T-helper 1 cell treated with Interleukin-12 subunit alpha and Interleukin-12 subunit beta and Interleukin-4 antibody, amounts not matched to agents 30 μg/mL and 1 μg/mL, for 36 hours (primary cell): ENCODE measurements at regions not wholly inside any gene's neighbourhood (a gene's known extent, or its start where the extent isn't known, plus 50 kb on each side); places are given as distances from the start of the nearest gene placed in this dataset.

Experiments
- H3K27ac Mint-ChIP-seq: one replicate; pipeline ENCODE4 v1.8.0; 2021; ENCODE audit warnings: mild to moderate bottlenecking, mixed read lengths
- H3K27me3 Mint-ChIP-seq: one replicate; pipeline ENCODE4 v1.8.0; 2021; ENCODE audit warnings: low read depth, mixed read lengths
- H3K36me3 Mint-ChIP-seq: one replicate; pipeline ENCODE4 v1.8.0; 2021; ENCODE audit warnings: low read depth, mixed read lengths
- H3K4me1 Mint-ChIP-seq: one replicate; pipeline ENCODE4 v1.8.0; 2021; ENCODE audit warnings: low read depth, mixed read lengths
- H3K4me3 Mint-ChIP-seq: one replicate; pipeline ENCODE4 v1.8.0; 2021; ENCODE audit warnings: mild to moderate bottlenecking, moderate library complexity, mixed read lengths
- H3K9me3 Mint-ChIP-seq: one replicate; pipeline ENCODE4 v1.8.0; 2021; ENCODE audit warnings: mixed read lengths

DNA sequence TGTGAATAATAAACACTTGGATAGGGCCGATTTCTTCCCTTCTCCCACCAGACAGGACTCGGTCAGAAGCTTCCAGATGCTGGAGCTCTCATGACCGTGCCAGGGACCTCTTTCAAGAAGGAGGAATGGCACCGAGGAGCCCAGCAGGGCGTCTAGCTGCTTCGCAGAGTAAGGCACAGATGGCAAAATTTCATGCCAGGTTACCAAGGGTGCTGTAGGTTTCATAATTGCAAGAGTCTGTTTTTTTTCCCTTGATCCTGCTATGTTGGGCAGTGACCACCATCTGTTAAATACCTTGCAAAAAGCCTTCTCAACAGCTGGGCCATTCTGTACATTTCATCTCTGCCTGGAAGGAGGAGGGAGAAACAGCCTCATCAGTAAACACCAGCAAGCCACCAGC, 111.8 kb downstream of the EDN3 start:
- Mint-ChIP-seq H3K36me3 (no peaks in the 10 kb centered on the region), H3K4me1 (no peaks in the 10 kb centered on the region), H3K4me3 (no peak overlapping the region), H3K9me3 (no peaks in the 10 kb centered on the region), H3K27ac (no peak overlapping the region), H3K27me3 (no peaks in the 10 kb centered on the region)

DNA sequence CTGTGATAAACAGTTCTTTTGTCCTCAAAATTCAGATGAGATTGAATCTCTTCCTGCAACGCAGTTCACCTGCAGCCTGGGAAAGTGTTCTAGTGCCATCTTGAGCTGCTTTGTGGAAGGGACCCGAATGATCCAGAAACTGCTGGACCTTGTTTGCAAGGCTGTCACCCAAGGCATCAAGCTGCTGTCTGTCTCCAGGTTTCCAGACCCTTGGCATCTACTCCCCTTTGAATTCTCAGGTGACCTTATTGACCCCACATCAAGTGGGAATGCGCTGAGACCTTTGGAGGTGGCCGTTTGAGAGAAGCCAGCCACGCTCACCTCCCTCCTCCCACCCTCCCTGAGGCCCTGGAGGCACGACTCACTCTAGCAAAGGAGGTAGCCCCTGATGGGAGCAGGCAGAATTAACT, 112.5 kb downstream of the EDN3 start:
- H3K27ac Mint-ChIP-seq = no peak overlapping the region
- no peak overlapping the region for H3K4me3 Mint-ChIP-seq
- H3K27me3 Mint-ChIP-seq = peaks cover 5% of the 10 kb centered on the region
- no peaks in the 10 kb centered on the region for H3K9me3 Mint-ChIP-seq
- no peaks in the 10 kb centered on the region for H3K4me1 Mint-ChIP-seq
- no peaks in the 10 kb centered on the region for H3K36me3 Mint-ChIP-seq

DNA sequence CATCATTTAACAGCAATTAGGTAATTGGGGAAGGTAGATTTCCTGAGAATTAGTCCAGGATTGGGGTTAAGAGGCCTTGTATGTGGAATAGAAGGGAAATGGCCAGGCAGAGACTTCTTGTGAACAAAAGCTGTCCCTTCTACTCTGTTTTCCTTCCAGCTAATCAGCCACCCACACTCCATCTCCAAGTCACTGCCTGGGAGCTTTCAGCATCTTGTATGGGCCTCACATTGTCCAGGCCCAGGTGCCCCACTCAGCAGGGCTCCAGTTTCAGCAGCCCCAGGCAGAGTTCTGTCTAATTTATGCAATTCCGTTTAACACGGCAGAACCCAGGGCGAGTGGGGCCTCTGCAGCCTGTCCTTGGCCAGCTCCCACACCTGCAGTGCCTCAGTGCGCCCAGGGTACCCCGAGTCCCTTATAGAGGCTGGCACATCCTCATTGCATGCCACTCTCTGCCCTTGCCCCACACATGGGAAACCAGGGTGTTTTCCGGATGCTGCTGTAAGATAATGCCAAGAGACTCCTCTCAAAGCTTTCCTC, 113.0 kb downstream of the EDN3 start:
- H3K9me3 Mint-ChIP-seq = no peaks in the 10 kb centered on the region
- H3K4me1 Mint-ChIP-seq = no peaks in the 10 kb centered on the region
- H3K36me3 Mint-ChIP-seq = no peaks in the 10 kb centered on the region
- H3K27ac Mint-ChIP-seq = no peak overlapping the region
- peaks cover 5% of the 10 kb centered on the region for H3K27me3 Mint-ChIP-seq
- no peak overlapping the region for H3K4me3 Mint-ChIP-seq

DNA sequence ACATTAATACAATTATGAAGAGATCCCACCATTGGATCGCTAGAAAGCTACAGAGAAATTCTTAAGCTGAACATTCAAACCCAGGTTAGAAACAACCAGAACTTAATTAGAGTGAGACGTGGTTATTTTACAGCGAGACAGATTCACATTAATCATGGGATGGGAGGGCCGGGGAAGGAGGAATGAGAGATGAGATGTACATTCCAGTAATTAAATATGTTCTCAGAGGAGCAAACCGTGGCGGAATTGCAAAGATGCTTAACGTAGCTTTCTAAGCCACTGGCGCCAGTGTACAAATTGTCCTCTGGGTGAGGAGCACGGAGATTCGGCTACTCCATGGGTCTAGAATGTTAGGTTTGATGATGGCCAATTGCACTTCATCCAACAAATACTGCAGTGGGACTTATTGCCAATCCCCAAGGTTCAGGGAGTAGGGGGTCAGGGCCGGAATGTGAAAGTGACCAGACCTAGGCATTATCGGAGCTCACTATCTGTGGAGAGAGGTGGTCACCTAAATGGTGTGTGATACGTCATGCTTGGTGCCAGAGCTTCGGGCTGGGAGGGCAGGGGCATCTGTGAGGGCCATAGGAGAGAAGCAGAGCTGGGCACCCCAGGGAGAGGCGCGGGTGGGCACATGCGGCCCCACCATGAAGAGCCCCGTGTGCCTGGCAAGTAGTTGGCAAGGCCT, 114.7 kb downstream of the EDN3 start:
- Mint-ChIP-seq H3K27ac (no peak overlapping the region), H3K27me3 (peaks cover 5% of the 10 kb centered on the region), H3K4me1 (no peaks in the 10 kb centered on the region), H3K36me3 (no peaks in the 10 kb centered on the region), H3K9me3 (no peaks in the 10 kb centered on the region), H3K4me3 (no peak overlapping the region)

DNA sequence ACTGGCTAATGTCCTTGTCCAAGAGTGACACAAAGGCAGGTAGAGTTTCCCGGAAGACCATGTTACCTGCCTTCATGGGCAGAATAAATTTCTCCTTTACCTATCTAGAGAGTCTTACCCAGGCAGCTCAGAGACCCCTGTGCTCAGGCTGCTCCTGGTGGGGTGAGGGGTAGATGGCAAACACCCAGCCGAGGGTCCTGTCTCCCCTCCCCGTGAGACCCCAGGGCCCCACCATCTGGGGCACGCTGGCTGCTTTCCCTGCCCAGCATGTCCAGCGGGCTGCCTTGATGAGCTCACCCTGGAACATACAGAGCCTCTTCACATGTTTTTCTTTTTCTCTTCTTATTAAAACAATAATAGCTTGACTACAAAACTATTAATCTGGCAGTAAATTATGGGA, 116.5 kb downstream of the EDN3 start:
- Mint-ChIP-seq H3K4me1 (no peaks in the 10 kb centered on the region), H3K27me3 (peaks cover 5% of the 10 kb centered on the region), H3K4me3 (no peak overlapping the region)

DNA sequence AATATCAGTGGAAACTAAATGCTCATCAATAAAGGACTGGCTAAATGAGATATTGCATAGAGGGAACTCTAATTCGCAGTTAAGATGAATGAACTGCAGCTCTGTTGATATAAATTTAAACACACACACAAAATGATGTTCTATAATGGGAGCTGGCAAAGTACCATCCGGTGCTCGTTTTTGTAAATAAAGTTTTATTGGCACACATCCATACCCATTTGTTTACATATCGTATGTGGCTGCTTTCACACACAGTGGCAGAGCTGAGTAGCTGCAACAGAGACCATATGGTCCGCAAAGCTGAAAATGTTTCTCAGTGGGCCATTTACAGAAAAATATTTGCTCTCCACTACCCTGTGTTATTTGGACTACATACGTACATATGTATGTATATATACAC, 120.7 kb downstream of the EDN3 start:
- peaks cover 5% of the 10 kb centered on the region for H3K27me3 Mint-ChIP-seq
- H3K4me3 Mint-ChIP-seq = no peak overlapping the region
- H3K27ac Mint-ChIP-seq = no peak overlapping the region
- H3K36me3 Mint-ChIP-seq = no peaks in the 10 kb centered on the region
- no peaks in the 10 kb centered on the region for H3K4me1 Mint-ChIP-seq
- H3K9me3 Mint-ChIP-seq = no peaks in the 10 kb centered on the region

More for the DNA sequence above, 116.5 kb downstream of the EDN3 start:
- H3K36me3 Mint-ChIP-seq = no peaks in the 10 kb centered on the region
- H3K27ac Mint-ChIP-seq = no peak overlapping the region
- no peaks in the 10 kb centered on the region for H3K9me3 Mint-ChIP-seq

DNA sequence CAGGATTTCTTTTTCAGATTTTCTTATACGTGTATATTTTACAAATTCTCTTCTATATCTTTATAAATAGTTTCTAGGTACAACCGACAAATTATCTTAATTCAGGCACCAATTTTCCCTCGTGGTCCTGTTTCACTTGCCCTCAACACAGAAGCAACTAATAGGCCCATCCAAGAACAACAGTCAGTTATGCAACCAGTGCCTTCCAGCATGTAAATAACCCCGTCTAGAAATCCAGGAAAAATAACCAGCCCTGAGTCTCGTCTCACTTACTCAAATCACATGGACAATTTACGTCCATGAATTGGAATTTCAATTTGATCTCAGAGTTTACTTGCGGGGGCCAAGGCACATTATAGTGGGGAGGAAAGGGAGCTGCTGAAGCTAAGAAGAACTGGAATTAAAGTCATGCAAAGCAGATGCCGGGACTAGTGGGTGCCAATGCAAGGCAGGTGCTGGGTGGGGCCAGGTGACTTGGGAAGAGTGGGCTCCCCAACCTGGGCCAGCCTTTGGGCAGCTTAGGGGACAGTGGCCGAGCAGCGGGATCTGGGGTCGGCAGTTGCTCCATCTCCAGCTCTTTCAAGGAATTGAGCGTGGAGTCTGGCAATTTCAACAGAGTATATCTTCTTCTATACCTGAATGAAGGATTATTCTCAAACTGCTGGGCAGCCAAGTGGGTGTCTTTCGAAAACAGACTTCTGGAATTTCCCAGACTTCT, 121.7 kb downstream of the EDN3 start:
- Mint-ChIP-seq H3K4me3 (no peak overlapping the region), H3K9me3 (no peaks in the 10 kb centered on the region), H3K27ac (no peak overlapping the region), H3K4me1 (no peaks in the 10 kb centered on the region), H3K27me3 (peaks cover 5% of the 10 kb centered on the region), H3K36me3 (no peaks in the 10 kb centered on the region)

DNA sequence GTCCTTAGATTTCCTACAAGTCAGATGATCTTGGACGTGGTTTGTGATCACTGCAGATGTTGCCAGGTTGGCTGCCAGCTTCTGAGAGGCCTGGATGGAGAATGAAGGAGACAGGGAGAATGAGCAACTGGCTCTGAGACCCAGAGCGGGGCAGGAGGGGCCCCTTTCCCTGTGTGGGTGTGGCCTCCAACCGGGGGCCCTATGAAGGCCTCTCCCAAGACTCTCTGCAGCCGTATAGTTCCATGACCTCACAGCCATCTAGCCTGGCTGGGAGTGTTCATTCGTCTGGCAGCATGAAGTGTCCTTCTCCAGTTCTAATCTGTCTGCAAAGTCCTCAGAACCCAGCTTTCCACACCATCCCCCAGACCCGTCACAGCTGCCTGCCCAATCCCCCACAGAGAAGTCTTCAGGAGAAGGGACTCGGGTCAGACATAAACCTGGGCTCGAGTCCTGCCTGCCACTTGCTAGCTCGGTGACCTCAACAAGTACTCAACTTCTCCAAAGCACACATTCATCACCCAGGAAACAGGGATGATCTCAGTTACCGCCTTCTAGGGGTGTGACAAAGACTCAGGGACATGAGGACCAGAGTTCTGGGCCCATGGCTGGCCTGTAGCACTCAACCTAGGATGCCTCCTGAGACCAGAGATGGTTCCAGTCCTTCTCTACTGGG, 122.6 kb downstream of the EDN3 start:
- H3K36me3 Mint-ChIP-seq = no peaks in the 10 kb centered on the region
- H3K4me1 Mint-ChIP-seq = no peaks in the 10 kb centered on the region
- H3K27me3 Mint-ChIP-seq = no peaks in the 10 kb centered on the region
- H3K9me3 Mint-ChIP-seq = peaks cover 3% of the 10 kb centered on the region
- no peak overlapping the region for H3K4me3 Mint-ChIP-seq
- H3K27ac Mint-ChIP-seq = no peak overlapping the region

DNA sequence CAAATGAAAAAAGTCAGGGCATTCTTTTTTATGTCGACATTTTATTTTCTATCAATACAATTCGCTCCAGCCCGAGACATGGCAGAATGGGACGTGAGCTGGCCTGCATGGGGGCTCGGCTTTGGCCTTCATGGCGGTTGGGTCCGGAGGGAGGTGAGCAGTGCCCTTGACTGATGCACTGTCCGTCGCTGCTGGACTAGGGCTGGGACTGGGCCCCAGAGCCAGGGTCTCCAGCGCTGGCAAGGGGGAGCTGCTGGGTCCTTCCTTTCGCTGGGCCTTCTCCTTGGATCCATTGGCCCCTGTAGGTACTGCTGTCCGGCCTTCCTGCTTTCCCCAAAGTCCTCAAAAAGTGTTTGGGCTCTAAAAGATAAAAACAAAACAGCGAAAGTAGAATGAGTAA, 124.6 kb downstream of the EDN3 start:
- H3K9me3 Mint-ChIP-seq = peaks cover 9% of the 10 kb centered on the region
- H3K27ac Mint-ChIP-seq = no peak overlapping the region
- H3K27me3 Mint-ChIP-seq = no peaks in the 10 kb centered on the region
- H3K4me1 Mint-ChIP-seq = peaks cover 11% of the 10 kb centered on the region
- H3K4me3 Mint-ChIP-seq = no peak overlapping the region
- H3K36me3 Mint-ChIP-seq = no peaks in the 10 kb centered on the region

DNA sequence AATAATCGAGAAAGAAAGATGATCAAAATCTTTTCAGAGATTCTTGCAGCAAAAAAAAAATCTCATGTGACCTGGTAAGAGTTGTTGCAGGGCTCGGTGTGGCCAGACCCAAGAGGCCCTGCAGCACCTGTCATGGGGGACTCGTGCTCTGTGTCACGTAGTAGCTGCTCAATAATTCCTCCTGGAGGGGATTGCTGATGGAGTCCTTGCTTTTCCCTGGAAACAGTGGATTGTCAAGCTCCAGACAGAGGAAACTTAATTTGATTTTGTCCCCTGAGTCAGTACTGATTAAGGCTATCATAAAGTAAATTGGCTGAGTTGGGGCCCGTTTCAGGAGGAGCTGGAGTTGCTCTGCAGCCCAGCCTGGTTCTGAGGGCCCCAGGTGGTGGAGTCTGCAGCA, 125.2 kb downstream of the EDN3 start:
- Mint-ChIP-seq H3K27ac (no peak overlapping the region), H3K27me3 (no peaks in the 10 kb centered on the region), H3K36me3 (no peaks in the 10 kb centered on the region), H3K4me3 (no peak overlapping the region), H3K4me1 (peaks cover 11% of the 10 kb centered on the region), H3K9me3 (peaks cover 9% of the 10 kb centered on the region)

DNA sequence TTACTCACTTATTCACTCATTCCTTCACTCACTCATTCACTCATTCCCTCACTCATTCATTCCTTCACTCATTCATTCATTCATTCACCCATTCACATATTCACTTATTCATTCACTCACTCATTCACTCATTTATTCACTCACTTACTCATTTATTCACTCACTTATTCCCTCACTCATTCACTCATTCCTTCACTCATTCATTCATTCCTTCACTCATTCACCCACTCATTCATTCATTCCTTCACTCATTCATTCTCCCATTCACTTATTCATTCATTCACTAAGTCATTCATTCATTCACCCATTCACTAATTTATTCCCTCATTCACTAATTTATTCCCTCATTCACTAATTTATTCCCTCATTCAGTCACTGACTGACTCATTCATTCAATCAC, 127.6 kb downstream of the EDN3 start:
- H3K4me1 Mint-ChIP-seq = peaks cover 11% of the 10 kb centered on the region

DNA sequence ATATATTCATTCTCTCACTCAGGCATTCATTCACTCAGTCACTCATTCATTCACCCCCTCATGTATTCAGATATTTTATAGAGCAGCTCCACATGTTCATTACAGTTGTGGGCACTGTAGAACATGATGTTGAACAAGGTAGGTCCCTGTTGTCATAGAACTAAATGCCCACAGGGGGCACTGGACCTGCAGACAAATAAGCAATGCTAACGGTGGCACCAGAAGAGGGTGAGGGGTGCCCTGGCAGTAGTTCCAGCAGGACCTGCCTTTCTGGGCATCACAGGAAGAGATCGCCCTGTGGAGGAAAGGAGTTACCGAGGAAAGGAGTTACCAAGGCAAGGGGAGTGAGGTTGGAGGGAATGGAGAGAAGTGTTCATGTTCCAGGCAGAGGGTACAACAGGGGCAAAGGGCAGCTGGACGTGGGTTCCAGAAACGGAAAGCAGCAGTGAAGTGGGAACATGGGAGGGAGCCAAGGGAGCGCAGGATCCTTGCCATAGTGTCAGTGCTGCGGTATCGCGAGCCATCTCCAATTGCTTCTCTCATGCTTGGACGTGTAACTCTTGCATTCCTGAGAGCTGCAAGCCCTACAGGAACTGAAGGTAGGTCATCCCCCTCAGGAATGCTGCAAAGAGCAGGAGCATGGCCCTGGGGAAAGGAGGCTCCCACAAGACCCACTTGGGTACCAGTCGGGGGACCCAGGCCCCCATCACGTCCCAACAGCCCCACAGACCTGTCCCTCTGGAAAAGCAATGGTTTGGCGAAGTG, 128.2 kb downstream of the EDN3 start:
- Mint-ChIP-seq H3K4me3 (no peak overlapping the region), H3K4me1 (peaks cover 11% of the 10 kb centered on the region), H3K9me3 (peaks cover 9% of the 10 kb centered on the region), H3K27me3 (no peaks in the 10 kb centered on the region), H3K27ac (peak overlapping the region; percentile 67), H3K36me3 (no peaks in the 10 kb centered on the region)

More for the DNA sequence above, 127.6 kb downstream of the EDN3 start:
- Mint-ChIP-seq H3K36me3 (no peaks in the 10 kb centered on the region), H3K9me3 (peaks cover 9% of the 10 kb centered on the region), H3K27ac (no peak overlapping the region), H3K4me3 (no peak overlapping the region), H3K27me3 (no peaks in the 10 kb centered on the region)

DNA sequence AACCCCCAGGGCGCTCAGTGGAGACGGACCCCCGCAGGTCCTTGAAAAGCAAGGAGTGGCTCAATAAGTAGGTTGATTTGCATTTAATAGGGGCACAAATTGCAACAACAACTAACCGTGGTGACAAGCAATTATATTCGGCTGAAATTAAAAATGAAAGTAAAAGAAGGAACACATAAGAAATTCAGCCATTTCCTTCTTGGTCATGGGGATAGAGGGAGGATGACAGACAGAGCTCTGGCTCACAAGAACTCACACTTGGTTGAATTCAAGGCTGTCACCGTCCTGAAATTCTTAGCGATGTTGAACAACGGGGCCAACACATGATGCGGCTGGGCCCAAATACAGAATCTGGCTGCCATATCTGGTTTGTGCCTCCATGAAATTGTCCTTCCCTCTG, 129.0 kb downstream of the EDN3 start:
- peak overlapping the region; percentile 67 for H3K27ac Mint-ChIP-seq
- no peaks in the 10 kb centered on the region for H3K27me3 Mint-ChIP-seq

DNA sequence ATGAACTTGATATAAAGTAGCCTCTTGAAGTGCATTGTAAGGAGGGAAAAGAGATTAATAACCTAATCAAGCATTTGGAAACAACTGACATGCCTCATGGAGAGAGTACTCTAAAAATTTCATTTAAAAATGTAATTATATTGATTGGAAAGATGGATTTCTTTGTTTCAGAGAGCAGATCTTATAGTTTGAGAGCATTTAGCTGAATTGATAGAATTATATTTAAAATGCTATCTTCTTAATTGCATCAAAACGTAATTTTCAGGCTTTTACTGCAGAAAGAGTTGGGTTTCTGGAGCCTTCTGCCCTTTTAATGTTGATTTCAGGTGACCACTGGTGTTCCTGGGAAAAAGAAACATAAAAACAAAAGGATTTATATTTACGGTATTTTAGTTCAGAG, 130.6 kb downstream of the EDN3 start:
- peaks cover 9% of the 10 kb centered on the region for H3K9me3 Mint-ChIP-seq
- H3K4me3 Mint-ChIP-seq = no peak overlapping the region
- H3K4me1 Mint-ChIP-seq = peaks cover 11% of the 10 kb centered on the region
- no peaks in the 10 kb centered on the region for H3K36me3 Mint-ChIP-seq
- H3K27ac Mint-ChIP-seq = no peak overlapping the region
- no peaks in the 10 kb centered on the region for H3K27me3 Mint-ChIP-seq

More for the DNA sequence above, 129.0 kb downstream of the EDN3 start:
- Mint-ChIP-seq H3K36me3 (no peaks in the 10 kb centered on the region), H3K4me3 (peak overlapping the region; percentile 57), H3K4me1 (peaks cover 11% of the 10 kb centered on the region), H3K9me3 (peaks cover 9% of the 10 kb centered on the region)
